HepG2 (cell line): ENCODE measurements at regions not wholly inside any gene's neighbourhood (a gene's known extent, or its start where the extent isn't known, plus 50 kb on each side); places are given as distances from the start of the nearest gene placed in this dataset.

Source experiments
- ATAC-seq: fragments of 200-7000 bp; cut with Tn5 transposase; 3 replicates; pipeline ENCODE4 v1.9.1; 2020; ENCODE audit warnings: mild to moderate bottlenecking, moderate library complexity
- BruUV-seq: library from RNA; stranded (reverse); fragments of 400-500 nt; replicated peaks from 2 replicates; lab custom pipeline; 2021; lab: Mats Ljungman, UMichigan
- CTCF ChIA-PET: fragments of 300-600 bp; formaldehyde crosslinking; extraction: SDS; loops from one replicate; lab custom pipeline; 2021; ENCODE audit warnings: low total read pairs, inconsistent platforms, low intra/inter-chr PET ratio; lab: Yijun Ruan, JAX
- POLR2A ChIA-PET: fragments of 350-600 bp; sonication (Branson Sonifier 250); formaldehyde crosslinking; loops from one replicate; lab custom pipeline; 2020; ENCODE audit warnings: antibody characterized with exemption, inconsistent platforms; lab: Yijun Ruan, JAX
- DNase-seq: peaks from one replicate; pipeline ENCODE4 v3.0.0-alpha.2; 2015; ENCODE audit warnings: low spot score
- FAIRE-seq: peaks from 3 replicates; lab custom pipeline; 2011; peaks lifted over from hg19 to GRCh38; lab: Jason Lieb, UNC
- H2AFZ ChIP-seq: one replicate; pipeline ENCODE4 v1.6.1; 2011; ENCODE audit warnings: low read length, inconsistent platforms
- H3K27ac ChIP-seq: fragments of 300-600 bp; 3 replicates; pipeline ENCODE4 v1.8.0; 2011; ENCODE audit warnings: mixed run types, mild to moderate bottlenecking, mixed read lengths, low read length, inconsistent platforms; ENCODE audit not compliant: insufficient read depth; ENCODE audit errors: extremely low read length
- H3K27me3 ChIP-seq, 2 experiments: fragments of 200-600 bp in 1 of 2; 2 replicates in 1 of 2; 3 replicates in 1 of 2; pipeline versions ENCODE4 v1.6.0 to v1.8.0; 2011; ENCODE audit warnings: low read length in 2 of 2, mild to moderate bottlenecking in 2 of 2, moderate library complexity in 2 of 2, inconsistent platforms in 1 of 2; ENCODE audit not compliant: insufficient read depth in 2 of 2, control insufficient read depth in 1 of 2
- H3K36me3 ChIP-seq, 2 experiments: fragments of 200-600 bp in 1 of 2; replicated peaks in 1 of 2; 2 replicates in 1 of 2; 3 replicates in 1 of 2; pipeline versions ENCODE4 v1.5.1 to v1.8.0; 2011; ENCODE audit warnings: low read length in 2 of 2, inconsistent platforms in 1 of 2; ENCODE audit not compliant: insufficient read depth in 2 of 2, control insufficient read depth in 1 of 2
- H3K4me1 ChIP-seq: 2 replicates; pipeline ENCODE4 v1.5.1; 2012; ENCODE audit warnings: low read length, inconsistent platforms; ENCODE audit not compliant: insufficient read depth
- H3K4me2 ChIP-seq: 2 replicates; pipeline ENCODE4 v1.6.0; 2011; ENCODE audit warnings: low read depth, low read length, inconsistent platforms
- H3K4me3 ChIP-seq, 3 experiments: fragments of 200-600 bp in 1 of 3; sonication (generic), shearing (Covaris generic) in 1 of 3; replicated peaks in 1 of 3; 2 replicates each; pipeline ENCODE4 v1.5.1; 2011 to 2016; ENCODE audit warnings: low read length in 3 of 3, inconsistent platforms in 2 of 3, low read depth in 2 of 3, mild to moderate bottlenecking in 2 of 3, control low read depth in 1 of 3, mixed read lengths in 1 of 3; ENCODE audit not compliant: insufficient read depth in 1 of 3
- H3K79me2 ChIP-seq: one replicate; pipeline ENCODE4 v1.6.1; 2011; ENCODE audit warnings: low read length, inconsistent platforms; ENCODE audit not compliant: insufficient read depth
- H3K9ac ChIP-seq: 2 replicates; pipeline ENCODE4 v1.6.0; 2011; ENCODE audit warnings: mild to moderate bottlenecking, low read depth, low read length, inconsistent platforms; ENCODE audit not compliant: insufficient read depth
- H3K9me3 ChIP-seq: 2 replicates; pipeline ENCODE4 v1.5.1; 2012; ENCODE audit warnings: mild to moderate bottlenecking, low read length
- H4K20me1 ChIP-seq: 2 replicates; pipeline ENCODE4 v1.6.0; 2011; ENCODE audit warnings: inconsistent platforms, mild to moderate bottlenecking, low read length, moderate library complexity; ENCODE audit not compliant: insufficient read depth
- ADNP ChIP-seq: sonication (generic); formaldehyde crosslinking; IDR thresholded peaks from 2 replicates; pipeline ENCODE4 v1.4.0; 2020; ENCODE audit warnings: missing genetic modification reagents
- FOXM1 ChIP-seq: sonication (generic); formaldehyde crosslinking; IDR thresholded peaks from 2 replicates; pipeline ENCODE4 v1.5.0; 2020; ENCODE audit warnings: missing genetic modification reagents
- JUN ChIP-seq: sonication (generic); formaldehyde crosslinking; IDR thresholded peaks from 2 replicates; pipeline ENCODE4 v1.4.0; 2020; ENCODE audit warnings: mild to moderate bottlenecking, missing genetic modification reagents
- TARDBP ChIP-seq: sonication (generic); formaldehyde crosslinking; IDR thresholded peaks from 2 replicates; pipeline ENCODE4 v1.8.0; 2022; ENCODE audit warnings: mild to moderate bottlenecking, missing genetic modification reagents
- YEATS4 ChIP-seq: sonication (generic); formaldehyde crosslinking; IDR thresholded peaks from 2 replicates; pipeline ENCODE4 v1.4.0; 2020; ENCODE audit warnings: missing genetic modification reagents, borderline replicate concordance
- ZNF234 ChIP-seq: sonication (generic); formaldehyde crosslinking; conservative IDR thresholded peaks from 2 replicates; pipeline ENCODE4 v1.5.1; 2020; ENCODE audit warnings: mild to moderate bottlenecking, missing genetic modification reagents
- WGBS: methylation state at CpG from one replicate; pipeline ENCODE4 v1.1.6; 2017; ENCODE audit warnings: low lambda C conversion rate; 5-methylcytosine and 5-hydroxymethylcytosine counted together
- in situ Hi-C: cut with HindIII; loops from 2 replicates; pipeline ENCODE4 v1.10.0; 2017; ENCODE audit warnings: low pct_unique_long_range_greater_than_20kb; ENCODE audit not compliant: extremely low pct_ligation_motif_present
- intact Hi-C: fragments of 100-400 bp; cut with micrococcal nuclease; formaldehyde crosslinking; loops from one replicate; pipeline ENCODE4 v1.10.0; 2022; ENCODE audit not compliant: unreplicated experiment
- TF ChIP-seq, protein P1 (sequence below): IDR thresholded peaks from 2 replicates; pipeline ENCODE4 v1.6.1; 2016; ENCODE audit warnings: low read depth, control low read depth
- TF ChIP-seq, protein P2 (sequence below): sonication (generic); formaldehyde crosslinking; IDR thresholded peaks from 2 replicates; pipeline ENCODE4 v1.5.0; 2020; ENCODE audit warnings: mild to moderate bottlenecking, missing genetic modification reagents
- TF ChIP-seq, protein P3 (sequence below): IDR thresholded peaks from 2 replicates; pipeline ENCODE4 v1.6.1; 2018; ENCODE audit warnings: missing genetic modification reagents
- TF ChIP-seq, protein P4 (sequence below): sonication (generic); formaldehyde crosslinking; IDR thresholded peaks from 2 replicates; pipeline ENCODE4 v1.5.0; 2020; ENCODE audit warnings: missing genetic modification reagents
- TF ChIP-seq, protein P5 (sequence below): sonication (generic); formaldehyde crosslinking; conservative IDR thresholded peaks from 2 replicates; pipeline ENCODE4 v1.8.0; 2022; ENCODE audit warnings: low read depth, missing genetic modification reagents

DNA sequence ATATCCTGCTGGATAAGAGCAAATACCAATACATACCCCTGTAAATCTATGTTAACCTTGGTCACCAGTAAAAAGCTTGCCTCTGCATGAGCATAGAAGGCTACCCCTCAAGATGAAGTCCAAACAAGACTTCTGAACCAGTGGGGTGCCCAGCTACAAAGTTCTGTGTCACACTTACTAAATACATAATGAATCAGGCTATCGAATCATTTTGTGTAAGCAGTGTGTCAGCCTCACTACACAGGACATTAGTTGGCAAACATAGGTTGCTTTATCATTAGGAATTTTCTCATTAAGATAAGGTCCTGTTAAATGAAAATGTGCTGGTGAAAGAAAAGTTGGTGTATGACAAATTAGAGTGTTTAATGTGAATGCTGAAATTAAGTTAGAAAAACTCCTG, 452.0 kb downstream of the MFSD1 start:
- no peak overlapping the region for H3K4me3 ChIP-seq
- H2AFZ ChIP-seq = no peak overlapping the region
- no peak for ATAC-seq
- WGBS = 6% methylated on average over 1 of the region's 1 CpG
- no peaks in the 10 kb centered on the region for H3K4me1 ChIP-seq
- H3K27me3 ChIP-seq = no peaks in the 10 kb centered on the region
- no peak overlapping the region for H3K9ac ChIP-seq
- TF ChIP-seq FOXM1 (CRISPR knock-in tag) (no peak), YEATS4 (CRISPR knock-in tag) (no peak), ADNP (no peak), JUN (CRISPR knock-in tag) (no peak), TARDBP (CRISPR knock-in tag) (no peak), ZNF234 (CRISPR knock-in tag) (no peak)
- TF ChIP-seq, protein P1, sequence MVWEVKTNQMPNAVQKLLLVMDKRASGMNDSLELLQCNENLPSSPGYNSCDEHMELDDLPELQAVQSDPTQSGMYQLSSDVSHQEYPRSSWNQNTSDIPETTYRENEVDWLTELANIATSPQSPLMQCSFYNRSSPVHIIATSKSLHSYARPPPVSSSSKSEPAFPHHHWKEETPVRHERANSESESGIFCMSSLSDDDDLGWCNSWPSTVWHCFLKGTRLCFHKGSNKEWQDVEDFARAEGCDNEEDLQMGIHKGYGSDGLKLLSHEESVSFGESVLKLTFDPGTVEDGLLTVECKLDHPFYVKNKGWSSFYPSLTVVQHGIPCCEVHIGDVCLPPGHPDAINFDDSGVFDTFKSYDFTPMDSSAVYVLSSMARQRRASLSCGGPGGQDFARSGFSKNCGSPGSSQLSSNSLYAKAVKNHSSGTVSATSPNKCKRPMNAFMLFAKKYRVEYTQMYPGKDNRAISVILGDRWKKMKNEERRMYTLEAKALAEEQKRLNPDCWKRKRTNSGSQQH (CRISPR knock-in tag) = no peak
- TF ChIP-seq, protein P2, sequence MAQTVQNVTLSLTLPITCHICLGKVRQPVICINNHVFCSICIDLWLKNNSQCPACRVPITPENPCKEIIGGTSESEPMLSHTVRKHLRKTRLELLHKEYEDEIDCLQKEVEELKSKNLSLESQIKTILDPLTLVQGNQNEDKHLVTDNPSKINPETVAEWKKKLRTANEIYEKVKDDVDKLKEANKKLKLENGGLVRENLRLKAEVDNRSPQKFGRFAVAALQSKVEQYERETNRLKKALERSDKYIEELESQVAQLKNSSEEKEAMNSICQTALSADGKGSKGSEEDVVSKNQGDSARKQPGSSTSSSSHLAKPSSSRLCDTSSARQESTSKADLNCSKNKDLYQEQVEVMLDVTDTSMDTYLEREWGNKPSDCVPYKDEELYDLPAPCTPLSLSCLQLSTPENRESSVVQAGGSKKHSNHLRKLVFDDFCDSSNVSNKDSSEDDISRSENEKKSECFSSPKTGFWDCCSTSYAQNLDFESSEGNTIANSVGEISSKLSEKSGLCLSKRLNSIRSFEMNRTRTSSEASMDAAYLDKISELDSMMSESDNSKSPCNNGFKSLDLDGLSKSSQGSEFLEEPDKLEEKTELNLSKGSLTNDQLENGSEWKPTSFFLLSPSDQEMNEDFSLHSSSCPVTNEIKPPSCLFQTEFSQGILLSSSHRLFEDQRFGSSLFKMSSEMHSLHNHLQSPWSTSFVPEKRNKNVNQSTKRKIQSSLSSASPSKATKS = no peak
- TF ChIP-seq, protein P3, sequence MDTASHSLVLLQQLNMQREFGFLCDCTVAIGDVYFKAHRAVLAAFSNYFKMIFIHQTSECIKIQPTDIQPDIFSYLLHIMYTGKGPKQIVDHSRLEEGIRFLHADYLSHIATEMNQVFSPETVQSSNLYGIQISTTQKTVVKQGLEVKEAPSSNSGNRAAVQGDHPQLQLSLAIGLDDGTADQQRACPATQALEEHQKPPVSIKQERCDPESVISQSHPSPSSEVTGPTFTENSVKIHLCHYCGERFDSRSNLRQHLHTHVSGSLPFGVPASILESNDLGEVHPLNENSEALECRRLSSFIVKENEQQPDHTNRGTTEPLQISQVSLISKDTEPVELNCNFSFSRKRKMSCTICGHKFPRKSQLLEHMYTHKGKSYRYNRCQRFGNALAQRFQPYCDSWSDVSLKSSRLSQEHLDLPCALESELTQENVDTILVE (CRISPR knock-in tag) = no peak
- TF ChIP-seq, protein P4, sequence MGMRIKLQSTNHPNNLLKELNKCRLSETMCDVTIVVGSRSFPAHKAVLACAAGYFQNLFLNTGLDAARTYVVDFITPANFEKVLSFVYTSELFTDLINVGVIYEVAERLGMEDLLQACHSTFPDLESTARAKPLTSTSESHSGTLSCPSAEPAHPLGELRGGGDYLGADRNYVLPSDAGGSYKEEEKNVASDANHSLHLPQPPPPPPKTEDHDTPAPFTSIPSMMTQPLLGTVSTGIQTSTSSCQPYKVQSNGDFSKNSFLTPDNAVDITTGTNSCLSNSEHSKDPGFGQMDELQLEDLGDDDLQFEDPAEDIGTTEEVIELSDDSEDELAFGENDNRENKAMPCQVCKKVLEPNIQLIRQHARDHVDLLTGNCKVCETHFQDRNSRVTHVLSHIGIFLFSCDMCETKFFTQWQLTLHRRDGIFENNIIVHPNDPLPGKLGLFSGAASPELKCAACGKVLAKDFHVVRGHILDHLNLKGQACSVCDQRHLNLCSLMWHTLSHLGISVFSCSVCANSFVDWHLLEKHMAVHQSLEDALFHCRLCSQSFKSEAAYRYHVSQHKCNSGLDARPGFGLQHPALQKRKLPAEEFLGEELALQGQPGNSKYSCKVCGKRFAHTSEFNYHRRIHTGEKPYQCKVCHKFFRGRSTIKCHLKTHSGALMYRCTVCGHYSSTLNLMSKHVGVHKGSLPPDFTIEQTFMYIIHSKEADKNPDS (CRISPR knock-in tag) = no peak
- TF ChIP-seq, protein P5, sequence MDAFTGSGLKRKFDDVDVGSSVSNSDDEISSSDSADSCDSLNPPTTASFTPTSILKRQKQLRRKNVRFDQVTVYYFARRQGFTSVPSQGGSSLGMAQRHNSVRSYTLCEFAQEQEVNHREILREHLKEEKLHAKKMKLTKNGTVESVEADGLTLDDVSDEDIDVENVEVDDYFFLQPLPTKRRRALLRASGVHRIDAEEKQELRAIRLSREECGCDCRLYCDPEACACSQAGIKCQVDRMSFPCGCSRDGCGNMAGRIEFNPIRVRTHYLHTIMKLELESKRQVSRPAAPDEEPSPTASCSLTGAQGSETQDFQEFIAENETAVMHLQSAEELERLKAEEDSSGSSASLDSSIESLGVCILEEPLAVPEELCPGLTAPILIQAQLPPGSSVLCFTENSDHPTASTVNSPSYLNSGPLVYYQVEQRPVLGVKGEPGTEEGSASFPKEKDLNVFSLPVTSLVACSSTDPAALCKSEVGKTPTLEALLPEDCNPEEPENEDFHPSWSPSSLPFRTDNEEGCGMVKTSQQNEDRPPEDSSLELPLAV (CRISPR knock-in tag) = no peak
- TF ChIP-seq, all 625 proteins: peak for 0
- in situ Hi-C loops = loop anchor here (10.0 to 25.0 kb wide), 2 partner anchors 119 to 733 kb away; partner anchors contain the start of gene IL12A
- H3K4me2 ChIP-seq = no peak overlapping the region
- peaks cover 30% of the 10 kb centered on the region for H3K9me3 ChIP-seq
- no peak for DNase-seq
- H3K27ac ChIP-seq = no peak overlapping the region
- H3K79me2 ChIP-seq = no peaks in the 10 kb centered on the region
- intact Hi-C loops = loop anchor here (2.0 kb wide), 3 partner anchors 123 to 453 kb away; no protein-coding TSS in a partner anchor
- ChIA-PET CTCF (no interaction called here), POLR2A (no interaction called here)
- FAIRE-seq = no peak
- H3K36me3 ChIP-seq = no peaks in the 10 kb centered on the region
- no peaks in the 10 kb centered on the region for H4K20me1 ChIP-seq
- BruUV-seq = no TSS peak
